ENCODE measurements at regions not wholly inside any gene's neighbourhood (a gene's known extent, or its start where the extent isn't known, plus 50 kb on each side); places are given as distances from the start of the nearest gene placed in this dataset.
"Not testable (repeated sequence)": the region's sequence is repeated elsewhere in the genome, so short reads cannot be mapped to it uniquely, and the experiment has no call there.

DNA sequence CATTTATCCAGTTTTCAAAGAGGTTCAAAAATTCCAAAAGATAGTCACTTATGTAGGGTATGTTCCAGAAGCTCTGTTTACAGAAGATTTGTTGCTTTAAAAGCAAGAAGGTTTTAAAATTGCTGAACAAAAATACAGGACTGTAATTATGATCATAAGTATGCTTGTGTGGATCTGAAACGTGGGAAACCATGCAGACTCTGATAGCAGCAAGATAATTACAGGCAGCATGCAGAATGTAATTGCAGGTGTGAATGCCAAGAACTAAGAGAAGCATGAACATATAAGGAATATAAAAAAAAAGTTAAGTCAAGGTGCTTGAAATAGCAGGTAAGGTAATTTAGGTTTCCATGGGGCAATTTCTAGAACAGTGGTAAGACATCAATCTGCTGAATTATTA is 405.7 kb downstream of the ARL4A start:
- no peak for DNase-seq (ENCODE audit: low spot score)

- no peak for DNase-seq (ENCODE audit: low spot score)
Observed at GRCh38 chr7:13097499-13097898, 410.1 kb downstream of the ARL4A start.

DNA sequence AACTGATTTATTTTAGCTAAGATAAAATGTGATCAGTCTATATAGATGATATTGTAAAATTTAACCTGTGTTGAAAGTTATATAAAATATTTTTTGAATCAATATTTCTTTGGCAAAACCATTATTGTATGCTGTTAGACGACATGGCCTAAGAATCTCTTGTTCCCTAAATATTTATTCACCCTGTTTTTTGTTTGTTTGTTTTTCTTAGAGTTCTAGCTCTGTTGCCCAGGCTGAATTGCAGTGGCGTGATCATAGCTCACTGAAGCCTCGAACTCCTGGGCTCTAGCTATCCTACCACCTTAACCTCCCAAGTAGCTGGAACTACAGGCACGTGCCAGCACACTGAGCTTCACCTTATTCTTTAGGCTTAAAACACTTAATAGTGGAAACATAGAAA is 410.7 kb downstream of the ARL4A start:
- no peak for DNase-seq (ENCODE audit: low spot score)

- DNase-seq (ENCODE audit: low spot score), result no peak
Observed at GRCh38 chr7:13099154-13099795, 411.8 kb downstream of the ARL4A start.

- DNase-seq (ENCODE audit: low spot score), result no peak
Observed at GRCh38 chr7:13104128-13104527, 416.7 kb downstream of the ARL4A start.

DNA sequence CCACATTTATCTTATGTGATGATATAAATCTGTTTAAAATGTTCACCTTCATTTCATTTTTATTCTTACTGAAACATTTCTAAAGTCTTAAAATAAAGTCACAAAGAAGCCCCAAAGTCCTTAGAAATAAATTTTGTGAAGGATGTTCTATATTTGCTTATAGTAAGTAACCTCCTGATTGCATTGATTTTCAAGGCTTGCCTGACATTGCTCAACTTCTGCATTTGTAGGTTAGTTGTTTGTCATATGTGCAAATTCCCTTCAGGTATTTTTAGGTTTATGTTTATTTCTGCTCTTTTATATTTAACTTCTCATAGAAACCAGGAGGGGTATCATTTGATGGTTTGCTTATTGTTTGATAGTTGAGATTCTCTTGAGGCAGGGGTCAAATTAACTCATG is 417.8 kb downstream of the ARL4A start:
- no peak for DNase-seq (ENCODE audit: low spot score)

DNA sequence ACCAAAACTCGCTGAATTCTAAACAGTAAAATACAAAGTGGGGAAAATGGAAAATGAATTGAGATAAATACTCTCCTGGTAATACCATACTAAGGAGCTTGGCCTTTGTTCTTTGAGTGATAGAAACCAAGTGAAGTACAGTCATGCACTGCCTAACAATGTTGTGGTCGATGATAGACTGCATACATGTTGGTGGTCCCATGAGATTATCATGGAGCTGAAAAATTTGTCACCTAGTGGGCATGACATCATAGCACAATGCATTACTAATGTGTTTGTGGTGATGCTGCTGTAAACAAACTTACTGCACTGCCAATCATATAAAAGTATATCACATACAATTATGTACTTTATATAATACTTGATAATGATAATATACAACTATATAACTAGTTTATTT is 419.1 kb downstream of the ARL4A start:
- no peak for DNase-seq (ENCODE audit: low spot score)

DNA sequence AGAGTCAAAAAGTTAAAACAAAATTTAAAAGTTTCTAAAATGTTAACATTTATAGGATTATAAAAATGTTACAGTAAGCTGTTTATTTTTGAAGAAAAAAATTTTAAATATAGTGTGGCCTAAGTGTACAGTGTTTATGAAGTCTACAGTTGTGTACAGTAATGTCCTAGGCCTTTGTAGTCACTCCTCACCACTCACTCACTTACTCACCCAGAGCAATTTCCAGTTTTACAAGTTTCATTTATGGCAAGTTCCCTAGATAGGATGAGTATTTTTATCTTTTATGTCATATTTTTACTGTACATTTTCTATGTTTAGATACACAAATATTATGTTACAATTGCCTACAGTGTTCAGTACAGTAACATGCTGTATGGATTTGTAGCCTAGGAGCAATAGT is 419.9 kb downstream of the ARL4A start:
- DNase-seq (ENCODE audit: low spot score), result no peak

DNA sequence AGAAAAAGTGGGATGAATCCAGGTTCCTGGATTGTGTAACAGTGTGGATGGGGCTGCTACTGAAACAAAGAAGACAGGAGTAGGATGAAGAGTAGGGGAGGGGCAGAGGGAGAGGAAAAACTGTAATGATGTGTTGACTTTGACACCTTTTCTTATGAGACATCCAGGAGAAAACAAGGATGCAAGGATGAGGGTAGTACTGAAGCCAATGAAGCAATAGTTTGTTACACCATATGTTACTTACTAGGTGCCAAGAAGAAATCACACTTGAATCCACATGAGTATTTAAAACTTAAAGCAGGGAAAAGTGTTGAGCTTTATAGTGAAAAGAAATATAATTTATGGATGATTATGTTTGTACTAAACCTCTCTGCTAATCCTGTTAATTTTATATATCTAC is 420.6 kb downstream of the ARL4A start:
- DNase-seq (ENCODE audit: low spot score), result no peak

GRCh38 chr7:13109201-13109600 is 421.8 kb downstream of the ARL4A start:
- DNase-seq (ENCODE audit: low spot score), result no peak

DNA sequence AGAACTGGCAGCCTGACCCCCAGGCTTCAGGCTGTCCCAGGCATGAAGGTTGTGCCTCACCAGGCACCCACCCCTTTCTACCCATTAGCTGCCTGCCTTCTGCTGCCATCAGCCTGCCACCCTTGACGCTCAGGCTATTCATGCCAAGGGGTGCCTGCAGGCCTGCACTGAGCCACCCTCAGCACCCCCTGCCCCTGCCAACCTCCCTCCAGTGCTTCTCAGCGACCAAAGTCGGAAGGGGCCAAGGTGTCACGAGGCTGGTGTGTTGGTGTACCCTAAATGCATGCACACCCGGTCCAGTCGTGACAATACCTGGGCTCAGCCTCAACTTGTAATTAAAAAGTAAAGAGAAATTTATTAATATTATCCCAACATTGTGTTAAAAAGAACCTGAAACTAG is 422.7 kb downstream of the ARL4A start:
- no peak for DNase-seq (ENCODE audit: low spot score)

DNA sequence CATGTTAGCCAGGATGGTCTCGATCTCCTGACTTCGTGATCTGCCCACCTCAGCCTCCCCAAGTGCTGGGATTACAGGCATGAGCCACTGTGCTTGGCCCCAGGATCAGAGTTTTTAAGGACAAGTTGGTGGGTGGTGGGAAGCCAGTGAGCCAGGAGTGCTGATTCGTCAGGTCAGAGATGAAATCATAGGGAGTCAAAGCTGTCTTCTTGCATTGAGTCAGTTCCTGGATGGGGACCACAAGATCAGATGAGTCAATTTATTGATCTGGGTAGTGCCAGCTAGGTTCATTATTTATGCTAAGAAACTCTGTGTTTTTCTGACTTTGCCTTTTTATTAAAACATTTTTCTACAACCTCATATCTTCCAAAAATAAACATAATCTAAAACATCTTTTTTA is 423.8 kb downstream of the ARL4A start:
- DNase-seq (ENCODE audit: low spot score), result no peak

DNA sequence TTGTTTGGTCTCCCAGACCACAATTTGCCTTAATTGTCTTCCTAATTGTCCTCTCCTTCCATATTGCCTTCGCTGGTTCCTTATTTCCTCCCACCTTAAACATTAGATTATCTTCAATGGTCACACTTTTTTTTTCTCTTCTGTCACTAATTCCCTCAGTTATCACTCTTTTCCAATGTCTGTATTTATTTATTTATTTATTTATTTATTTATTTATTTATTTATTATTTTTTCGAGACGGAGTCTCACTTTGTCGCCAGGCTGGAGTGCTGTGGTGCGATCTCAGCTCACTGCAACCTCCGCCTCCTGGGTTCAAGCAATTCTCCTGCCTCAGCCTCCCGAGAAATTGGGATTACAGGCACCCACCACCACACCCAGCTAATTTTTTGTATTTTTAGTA is 426.8 kb downstream of the ARL4A start:
- not testable (repeated sequence) for DNase-seq (ENCODE audit: low spot score)

- no peak for DNase-seq (ENCODE audit: low spot score)
Observed at GRCh38 chr7:13115157-13115772, 427.8 kb downstream of the ARL4A start.

- DNase-seq (ENCODE audit: low spot score), result no peak
Observed at GRCh38 chr7:13115855-13116254, 428.4 kb downstream of the ARL4A start.

GRCh38 chr7:13117103-13117502 is 429.7 kb downstream of the ARL4A start:
- DNase-seq (ENCODE audit: low spot score), result no peak

- no peak for DNase-seq (ENCODE audit: low spot score)
Observed at GRCh38 chr7:13117592-13117991, 430.2 kb downstream of the ARL4A start.

- DNase-seq (ENCODE audit: low spot score), result not testable (repeated sequence)
Observed at GRCh38 chr7:13124629-13125028, 437.2 kb downstream of the ARL4A start.

DNA sequence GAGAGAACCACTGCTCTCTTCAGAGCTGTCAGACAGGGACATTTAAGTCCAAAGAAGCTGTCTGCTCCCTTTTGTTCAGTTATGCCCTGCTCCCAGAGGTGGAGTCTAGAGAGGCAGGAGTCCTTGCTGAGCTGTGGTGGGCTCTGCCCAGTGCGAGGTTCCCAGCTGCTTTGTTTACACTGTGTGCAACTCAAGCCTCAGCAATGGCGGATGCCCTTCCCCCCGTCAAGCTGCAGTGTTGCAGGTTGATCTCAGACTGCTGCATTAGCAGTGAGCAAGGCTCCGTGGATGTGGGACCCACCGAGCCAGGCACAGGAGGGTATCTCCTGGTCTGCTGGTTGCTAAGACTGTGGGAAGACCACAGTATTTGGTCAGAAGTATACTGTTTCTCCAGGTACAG is 438.9 kb downstream of the ARL4A start:
- no peak for DNase-seq (ENCODE audit: low spot score)

DNA sequence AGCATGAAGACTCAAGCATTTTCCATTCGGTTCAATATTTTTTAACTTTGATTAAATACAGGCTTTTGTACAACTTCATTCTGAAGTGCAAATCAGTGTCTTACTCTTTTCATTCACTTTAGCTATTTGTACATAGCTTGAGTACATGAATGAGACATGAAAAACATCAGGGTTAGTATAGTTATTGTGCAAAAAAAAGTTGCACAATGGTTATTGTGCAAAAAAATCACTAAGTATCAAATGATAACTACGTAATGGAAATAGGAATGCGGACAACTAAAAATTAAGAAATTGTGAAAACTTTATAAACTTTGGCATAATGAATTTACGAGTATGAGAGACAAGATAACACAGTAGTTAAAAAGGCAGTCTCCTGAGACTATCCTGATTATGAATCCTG is 442.9 kb downstream of the ARL4A start:
- DNase-seq (ENCODE audit: low spot score), result no peak

GRCh38 chr7:13130906-13131305 is 443.5 kb downstream of the ARL4A start:
- not testable (repeated sequence) for DNase-seq (ENCODE audit: low spot score)

DNA sequence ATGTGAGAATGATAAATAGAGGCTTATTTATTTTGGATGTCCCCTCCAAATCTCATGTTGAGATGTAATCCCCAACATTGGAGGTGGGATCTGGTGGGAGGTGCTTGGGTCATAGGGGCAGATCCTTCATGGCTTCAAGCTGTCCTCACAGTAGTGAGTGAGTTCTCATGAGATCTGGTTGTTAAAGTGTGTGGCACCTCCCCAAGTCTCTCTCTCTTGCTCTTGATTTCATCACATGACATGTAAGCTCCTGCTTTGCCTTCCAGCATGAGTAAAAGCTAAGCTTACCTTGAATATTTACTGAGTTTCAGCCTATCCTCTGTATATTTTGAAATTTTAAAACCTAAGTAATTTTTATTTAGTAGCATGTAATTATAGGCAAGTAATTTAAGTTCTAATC is 444.9 kb downstream of the ARL4A start:
- DNase-seq (ENCODE audit: low spot score), result no peak

- not testable (repeated sequence) for DNase-seq (ENCODE audit: low spot score)
Observed at GRCh38 chr7:13136345-13136744, 448.9 kb downstream of the ARL4A start.

DNA sequence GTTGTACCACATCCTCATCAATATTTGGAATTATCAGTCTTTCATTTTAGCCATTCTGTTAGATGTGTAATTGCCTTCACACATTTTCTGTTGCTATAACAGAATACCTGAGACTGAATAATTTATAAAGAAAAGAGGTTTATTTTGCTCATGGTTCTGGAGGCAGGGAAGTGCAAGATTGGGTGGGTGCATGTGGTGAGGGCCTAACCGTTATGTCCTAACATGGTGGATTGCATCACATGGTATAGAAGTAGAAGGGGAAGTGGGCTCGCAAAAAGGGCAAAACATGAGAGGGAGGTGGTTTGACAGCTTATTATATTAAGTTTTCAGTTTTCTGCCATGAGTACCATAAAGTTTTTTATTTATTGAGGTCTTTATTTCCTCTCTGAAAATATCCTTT is 452.0 kb downstream of the ARL4A start:
- DNase-seq (ENCODE audit: low spot score), result no peak
